ENCODE measurements at regions not wholly inside any gene's neighbourhood (a gene's known extent, or its start where the extent isn't known, plus 50 kb on each side); places are given as distances from the start of the nearest gene placed in this dataset.

- WGBS = 59% methylated on average over 1 of the region's 1 CpG
- TF ChIP-seq FOXA2 (IDR thresholded peaks at IDR 0.05) = no peak
- TF ChIP-seq ATF3 (IDR thresholded peaks at IDR 0.05) = no peak
- TF ChIP-seq JUND (IDR thresholded peaks at IDR 0.05) = no peak
- TF ChIP-seq CTCF (IDR thresholded peaks at IDR 0.05; ENCODE audit: low read depth, low read length, missing input control) = no peak
- no peak for TF ChIP-seq SP1 (IDR thresholded peaks at IDR 0.05)
- TF ChIP-seq ZBTB33 (IDR thresholded peaks at IDR 0.05) = no peak
- TF ChIP-seq FOXA1 (IDR thresholded peaks at IDR 0.05) = no peak
- TF ChIP-seq MAX (IDR thresholded peaks at IDR 0.05) = no peak
- TF ChIP-seq EGR1 (IDR thresholded peaks at IDR 0.05; ENCODE audit: low read depth in 2 of 2) = no peak
- no peak for TF ChIP-seq HNF4A (conservative IDR thresholded peaks at IDR 0.05)
- no peak for TF ChIP-seq REST (IDR thresholded peaks at IDR 0.05)
- no peak for TF ChIP-seq TAF1 (conservative IDR thresholded peaks at IDR 0.05)
- TF ChIP-seq GABPA (IDR thresholded peaks at IDR 0.05 in 1 of 2, conservative IDR thresholded peaks at IDR 0.05 in 1 of 2) = no peak
- TF ChIP-seq RAD21 (IDR thresholded peaks at IDR 0.05) = no peak
- TF ChIP-seq NR2F2 (IDR thresholded peaks at IDR 0.05) = no peak
- no peak for TF ChIP-seq HNF4G (IDR thresholded peaks at IDR 0.05)
These were observed 1477.8 kb downstream of the C4orf33 start for GRCh38 chr4:130573742-130574141.

GRCh38 chr4:130574215-130574614 is 1478.3 kb downstream of the C4orf33 start:
- Histone ChIP-seq H3K4me3 (ENCODE audit: low read depth in 1 of 3, low read length in 3 of 3) (no peak overlapping the region), H3K9ac (ENCODE audit: low read depth in 1 of 2, low read length in 2 of 2) (no peak overlapping the region), H3K9me3 (ENCODE audit: control insufficient read depth in 4 of 4, low read length in 3 of 4) (no peaks in the 10 kb centered on the region), H3K36me3 (ENCODE audit: control insufficient read depth in 4 of 4, insufficient read depth in 3 of 4, low read depth in 1 of 4, low read length in 3 of 4) (no peaks in the 10 kb centered on the region), H3K4me1 (ENCODE audit: control insufficient read depth in 4 of 4, insufficient read depth in 4 of 4, low read length in 3 of 4) (no peaks in the 10 kb centered on the region), H3K27ac (ENCODE audit: low read depth in 1 of 2, low read length in 2 of 2) (no peak overlapping the region), H3K27me3 (ENCODE audit: control insufficient read depth in 4 of 4, insufficient read depth in 4 of 4, low read length in 3 of 4) (no peaks in the 10 kb centered on the region)
- no peak for DNase-seq (ENCODE audit: low spot score)
- 67% methylated on average over 2 of the region's 2 CpGs for WGBS
- TF ChIP-seq JUND (IDR thresholded peaks at IDR 0.05) = no peak
- TF ChIP-seq MAX (IDR thresholded peaks at IDR 0.05) = no peak
- TF ChIP-seq CTCF (IDR thresholded peaks at IDR 0.05; ENCODE audit: low read depth, low read length, missing input control) = no peak
- no peak for TF ChIP-seq NR2F2 (IDR thresholded peaks at IDR 0.05)
- TF ChIP-seq YY1 (IDR thresholded peaks at IDR 0.05) = no peak
- no peak for TF ChIP-seq RAD21 (IDR thresholded peaks at IDR 0.05)
- TF ChIP-seq REST (IDR thresholded peaks at IDR 0.05) = no peak
- TF ChIP-seq HNF4A (conservative IDR thresholded peaks at IDR 0.05) = no peak
- TF ChIP-seq TAF1 (conservative IDR thresholded peaks at IDR 0.05) = no peak
- TF ChIP-seq SP1 (IDR thresholded peaks at IDR 0.05) = no peak
- TF ChIP-seq ATF3 (IDR thresholded peaks at IDR 0.05) = no peak
- TF ChIP-seq EGR1 (IDR thresholded peaks at IDR 0.05; ENCODE audit: low read depth in 2 of 2) = no peak

More at GRCh38 chr4:130573742-130574141, 1477.8 kb downstream of the C4orf33 start:
- Histone ChIP-seq H3K4me1 (ENCODE audit: control insufficient read depth in 4 of 4, insufficient read depth in 4 of 4, low read length in 3 of 4) (no peaks in the 10 kb centered on the region), H3K9ac (ENCODE audit: low read depth in 1 of 2, low read length in 2 of 2) (no peak overlapping the region), H3K4me3 (ENCODE audit: low read depth in 1 of 3, low read length in 3 of 3) (no peak overlapping the region), H3K36me3 (ENCODE audit: control insufficient read depth in 4 of 4, insufficient read depth in 3 of 4, low read depth in 1 of 4, low read length in 3 of 4) (no peaks in the 10 kb centered on the region), H3K27me3 (ENCODE audit: control insufficient read depth in 4 of 4, insufficient read depth in 4 of 4, low read length in 3 of 4) (no peaks in the 10 kb centered on the region), H3K9me3 (ENCODE audit: control insufficient read depth in 4 of 4, low read length in 3 of 4) (no peaks in the 10 kb centered on the region), H3K27ac (ENCODE audit: low read depth in 1 of 2, low read length in 2 of 2) (no peak overlapping the region)
- DNase-seq (ENCODE audit: low spot score) = no peak
